ENCODE measurements at regions not wholly inside any gene's neighbourhood (a gene's known extent, or its start where the extent isn't known, plus 50 kb on each side); places are given as distances from the start of the nearest gene placed in this dataset.
"Not testable (repeated sequence)": the region's sequence is repeated elsewhere in the genome, so short reads cannot be mapped to it uniquely, and the experiment has no call there.

GRCh38 chr6:97771372-97771771 lies 488.4 kb upstream of the MMS22L start:
- POLR2A ChIA-PET, result no interaction called here
- no peaks in the 10 kb centered on the region for H3K36me3 ChIP-seq (ENCODE audit: control insufficient read depth in 2 of 3, insufficient read depth in 3 of 3, low read length in 3 of 3)
- H3K4me1 ChIP-seq (ENCODE audit: control insufficient read depth in 2 of 2, insufficient read depth in 2 of 2, low read length in 2 of 2), result no peaks in the 10 kb centered on the region
- peaks cover 0 to 11% (median 4%) of the 10 kb centered on the region in 11 donors for H3K9me3 Mint-ChIP-seq
- H3K27me3 ChIP-seq (ENCODE audit: control insufficient read depth in 2 of 2, insufficient read depth in 2 of 2, low read length in 2 of 2), result no peaks in the 10 kb centered on the region
- H3K36me3 Mint-ChIP-seq, result no peaks in the 10 kb centered on the region
- no peaks in the 10 kb centered on the region for H3K4me1 Mint-ChIP-seq
- no peaks in the 10 kb centered on the region for H3K27me3 Mint-ChIP-seq
- no peaks in the 10 kb centered on the region for H3K9me3 ChIP-seq (ENCODE audit: control insufficient read depth in 2 of 3, low read length in 3 of 3)
- H3K4me3 Mint-ChIP-seq, result no peak overlapping the region
- H3K27ac ChIP-seq (ENCODE audit: low read depth, low read length), result no peak overlapping the region
- intact Hi-C loops (cut with micrococcal nuclease), result no loop called here
- H3K4me3 ChIP-seq (ENCODE audit: low read length), result no peak overlapping the region
- CTCF ChIA-PET, result no interaction called here
- no peak for DNase-seq
- no peak overlapping the region for H3K27ac Mint-ChIP-seq
- ATAC-seq, result no peak

GRCh38 chr6:97775012-97775411 lies 492.0 kb upstream of the MMS22L start:
- Histone ChIP-seq H3K36me3 (ENCODE audit: control insufficient read depth in 2 of 3, insufficient read depth in 3 of 3, low read length in 3 of 3) (no peaks in the 10 kb centered on the region), H3K27ac (ENCODE audit: low read depth, low read length) (no peak overlapping the region), H3K4me1 (ENCODE audit: control insufficient read depth in 2 of 2, insufficient read depth in 2 of 2, low read length in 2 of 2) (no peaks in the 10 kb centered on the region), H3K27me3 (ENCODE audit: control insufficient read depth in 2 of 2, insufficient read depth in 2 of 2, low read length in 2 of 2) (no peaks in the 10 kb centered on the region), H3K9me3 (ENCODE audit: control insufficient read depth in 2 of 3, low read length in 3 of 3) (no peaks in the 10 kb centered on the region), H3K4me3 (ENCODE audit: low read length) (no peak overlapping the region)
- H3K4me3 Mint-ChIP-seq, result no peak overlapping the region
- peaks cover 0 to 11% (median 4%) of the 10 kb centered on the region in 11 donors for H3K9me3 Mint-ChIP-seq
- CTCF ChIA-PET, result no interaction called here
- no peak overlapping the region for H3K27ac Mint-ChIP-seq
- ATAC-seq (no peak), DNase-seq (no peak)
- no peaks in the 10 kb centered on the region for H3K27me3 Mint-ChIP-seq
- no peaks in the 10 kb centered on the region for H3K36me3 Mint-ChIP-seq
- no peaks in the 10 kb centered on the region for H3K4me1 Mint-ChIP-seq
- POLR2A ChIA-PET, result no interaction called here
- intact Hi-C loops (cut with micrococcal nuclease), result no loop called here

GRCh38 chr6:97778290-97779038 lies 495.4 kb upstream of the MMS22L start:
- H3K27me3 ChIP-seq (ENCODE audit: control insufficient read depth in 2 of 2, insufficient read depth in 2 of 2, low read length in 2 of 2), result no peaks in the 10 kb centered on the region
- Mint-ChIP-seq H3K27me3 (no peaks in the 10 kb centered on the region), H3K36me3 (no peaks in the 10 kb centered on the region), H3K4me3 (no peak overlapping the region), H3K4me1 (no peaks in the 10 kb centered on the region), H3K27ac (no peak overlapping the region), H3K9me3 (peaks cover 0 to 18% (median 3%) of the 10 kb centered on the region in 11 donors)
- DNase-seq (no peak), ATAC-seq (no peak)
- ChIA-PET POLR2A (no interaction called here), CTCF (no interaction called here)
- intact Hi-C loops (cut with micrococcal nuclease), result no loop called here
- H3K36me3 ChIP-seq (ENCODE audit: control insufficient read depth in 2 of 3, insufficient read depth in 3 of 3, low read length in 3 of 3), result no peaks in the 10 kb centered on the region
- H3K27ac ChIP-seq (ENCODE audit: low read depth, low read length), result no peak overlapping the region
- H3K4me3 ChIP-seq (ENCODE audit: low read length), result no peak overlapping the region
- H3K4me1 ChIP-seq (ENCODE audit: control insufficient read depth in 2 of 2, insufficient read depth in 2 of 2, low read length in 2 of 2), result no peaks in the 10 kb centered on the region
- H3K9me3 ChIP-seq (ENCODE audit: control insufficient read depth in 2 of 3, low read length in 3 of 3), result no peaks in the 10 kb centered on the region

GRCh38 chr6:97779039-97779766 lies 496.2 kb upstream of the MMS22L start:
- POLR2A ChIA-PET, CTCF ChIA-PET: not testable (repeated sequence)

GRCh38 chr6:97790926-97791590 lies 508.0 kb upstream of the MMS22L start:
- no peak overlapping the region for H3K4me3 Mint-ChIP-seq
- ATAC-seq (no peak), DNase-seq (no peak)
- no peaks in the 10 kb centered on the region for H3K4me1 ChIP-seq (ENCODE audit: control insufficient read depth in 2 of 2, insufficient read depth in 2 of 2, low read length in 2 of 2)
- POLR2A ChIA-PET, result no interaction called here
- no peaks in the 10 kb centered on the region for H3K9me3 ChIP-seq (ENCODE audit: control insufficient read depth in 2 of 3, low read length in 3 of 3)
- H3K27ac ChIP-seq (ENCODE audit: low read depth, low read length), result no peak overlapping the region
- intact Hi-C loops (cut with micrococcal nuclease), result no loop called here
- no peaks in the 10 kb centered on the region for H3K27me3 Mint-ChIP-seq
- no peaks in the 10 kb centered on the region for H3K27me3 ChIP-seq (ENCODE audit: control insufficient read depth in 2 of 2, insufficient read depth in 2 of 2, low read length in 2 of 2)
- H3K36me3 ChIP-seq (ENCODE audit: control insufficient read depth in 2 of 3, insufficient read depth in 3 of 3, low read length in 3 of 3), result no peaks in the 10 kb centered on the region
- no peak overlapping the region for H3K4me3 ChIP-seq (ENCODE audit: low read length)
- CTCF ChIA-PET, result no interaction called here
- H3K27ac Mint-ChIP-seq, result no peak overlapping the region
- H3K4me1 Mint-ChIP-seq, result no peaks in the 10 kb centered on the region
- H3K9me3 Mint-ChIP-seq, result peaks cover 0 to 9% (median 5%) of the 10 kb centered on the region in 11 donors
- no peaks in the 10 kb centered on the region for H3K36me3 Mint-ChIP-seq

More at GRCh38 chr6:97779039-97779766, 496.2 kb upstream of the MMS22L start:
- DNase-seq; H3K27me3 ChIP-seq (ENCODE audit: control insufficient read depth in 2 of 2, insufficient read depth in 2 of 2, low read length in 2 of 2); H3K9me3 ChIP-seq (ENCODE audit: control insufficient read depth in 2 of 3, low read length in 3 of 3); H3K4me3 Mint-ChIP-seq; H3K27ac Mint-ChIP-seq; H3K36me3 Mint-ChIP-seq; H3K4me1 Mint-ChIP-seq; H3K27ac ChIP-seq (ENCODE audit: low read depth, low read length); H3K27me3 Mint-ChIP-seq; H3K4me1 ChIP-seq (ENCODE audit: control insufficient read depth in 2 of 2, insufficient read depth in 2 of 2, low read length in 2 of 2); H3K36me3 ChIP-seq (ENCODE audit: control insufficient read depth in 2 of 3, insufficient read depth in 3 of 3, low read length in 3 of 3); H3K4me3 ChIP-seq (ENCODE audit: low read length); ATAC-seq; intact Hi-C loops (cut with micrococcal nuclease): not testable (repeated sequence)
- H3K9me3 Mint-ChIP-seq, result peaks cover 0 to 16% (median 2%) of the 10 kb centered on the region in 11 donors

- intact Hi-C loops (cut with micrococcal nuclease), result no loop called here
- H3K4me1 Mint-ChIP-seq, result no peaks in the 10 kb centered on the region
- Histone ChIP-seq H3K27ac (ENCODE audit: low read depth, low read length) (no peak overlapping the region), H3K36me3 (ENCODE audit: control insufficient read depth in 2 of 3, insufficient read depth in 3 of 3, low read length in 3 of 3) (no peaks in the 10 kb centered on the region), H3K4me3 (ENCODE audit: low read length) (no peak overlapping the region), H3K4me1 (ENCODE audit: control insufficient read depth in 2 of 2, insufficient read depth in 2 of 2, low read length in 2 of 2) (no peaks in the 10 kb centered on the region), H3K9me3 (ENCODE audit: control insufficient read depth in 2 of 3, low read length in 3 of 3) (no peaks in the 10 kb centered on the region), H3K27me3 (ENCODE audit: control insufficient read depth in 2 of 2, insufficient read depth in 2 of 2, low read length in 2 of 2) (no peaks in the 10 kb centered on the region)
- DNase-seq (no peak), ATAC-seq (no peak)
- POLR2A ChIA-PET, result no interaction called here
- H3K27me3 Mint-ChIP-seq, result no peaks in the 10 kb centered on the region
- H3K27ac Mint-ChIP-seq, result no peak overlapping the region
- H3K9me3 Mint-ChIP-seq, result peaks cover 0 to 11% (median 3%) of the 10 kb centered on the region in 11 donors
- H3K36me3 Mint-ChIP-seq, result peaks cover 0 to 3% (median 0%) of the 10 kb centered on the region in 5 donors
- H3K4me3 Mint-ChIP-seq, result no peak overlapping the region
- CTCF ChIA-PET, result no interaction called here
Observed at GRCh38 chr6:97805596-97805995, 522.6 kb upstream of the MMS22L start.
